ENCODE measurements at regions not wholly inside any gene's neighbourhood (a gene's known extent, or its start where the extent isn't known, plus 50 kb on each side); places are given as distances from the start of the nearest gene placed in this dataset.
"Not testable (repeated sequence)": the region's sequence is repeated elsewhere in the genome, so short reads cannot be mapped to it uniquely, and the experiment has no call there.

DNA sequence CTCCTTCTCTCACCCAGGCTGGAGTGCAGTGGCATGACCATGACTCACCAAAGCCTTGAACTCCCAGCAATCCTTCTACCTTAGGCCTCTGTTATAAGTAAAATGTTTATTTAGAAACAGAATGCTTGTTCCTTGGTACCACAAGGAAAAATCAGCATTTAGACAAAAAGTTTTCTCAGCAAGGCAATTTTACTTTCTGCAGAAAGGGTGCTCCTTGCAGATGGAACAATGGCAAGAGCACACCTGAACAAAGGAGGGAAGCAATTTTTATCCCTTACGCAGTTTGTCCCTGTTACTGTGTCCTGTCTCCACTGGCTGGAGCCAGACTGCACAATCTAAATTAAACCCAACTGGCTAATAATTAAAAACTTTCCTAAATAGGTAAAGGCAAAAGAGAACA is 146.4 kb upstream of the CDYL start:
- H2BK5ac ChIP-seq (ENCODE audit: low read length); H3K27me3 ChIP-seq (ENCODE audit: control insufficient read depth in 3 of 3, insufficient read depth in 3 of 3, low read depth in 1 of 3, low read length in 3 of 3); H3K4ac ChIP-seq (ENCODE audit: low read length); H3K27ac ChIP-seq (replicated peaks; ENCODE audit: low read length); H3K9me3 ChIP-seq (replicated peaks in 1 of 2; ENCODE audit: control insufficient read depth in 2 of 2, insufficient read depth in 1 of 2, low read depth in 1 of 2, low read length in 2 of 2); H3K9ac ChIP-seq (ENCODE audit: low read depth, low read length, poor library complexity); H3K4me3 ChIP-seq (ENCODE audit: low read length in 2 of 2); DNase-seq (ENCODE audit: low spot score); H3K14ac ChIP-seq (ENCODE audit: low read length); H3K23ac ChIP-seq (ENCODE audit: low read depth, low read length, poor library complexity); H2AFZ ChIP-seq (ENCODE audit: low read length); H3K79me1 ChIP-seq (ENCODE audit: low read depth, low read length); H2BK120ac ChIP-seq (ENCODE audit: low read depth, low read length); H4K91ac ChIP-seq (ENCODE audit: low read depth, low read length, poor library complexity); H3K36me3 ChIP-seq (replicated peaks in 1 of 2; ENCODE audit: control insufficient read depth in 2 of 2, insufficient read depth in 2 of 2, low read length in 2 of 2); H3K18ac ChIP-seq (ENCODE audit: low read length); H4K8ac ChIP-seq (ENCODE audit: low read depth, low read length); H2BK15ac ChIP-seq (ENCODE audit: low read length); H3K4me2 ChIP-seq (ENCODE audit: insufficient read depth, low read length, poor library complexity, severe bottlenecking); H2BK12ac ChIP-seq (ENCODE audit: low read length); H3K4me1 ChIP-seq (ENCODE audit: control insufficient read depth in 2 of 2, insufficient read depth in 1 of 2, low read depth in 1 of 2, low read length in 2 of 2); H2AK5ac ChIP-seq (ENCODE audit: low read depth, low read length): not testable (repeated sequence)
- no CpG with 5 or more reads among the region's 1 CpG for WGBS, 2 donors (ENCODE audit: extremely low coverage in 2 of 2, insufficient read length in 2 of 2, insufficient replicate concordance in 1 of 2)

DNA sequence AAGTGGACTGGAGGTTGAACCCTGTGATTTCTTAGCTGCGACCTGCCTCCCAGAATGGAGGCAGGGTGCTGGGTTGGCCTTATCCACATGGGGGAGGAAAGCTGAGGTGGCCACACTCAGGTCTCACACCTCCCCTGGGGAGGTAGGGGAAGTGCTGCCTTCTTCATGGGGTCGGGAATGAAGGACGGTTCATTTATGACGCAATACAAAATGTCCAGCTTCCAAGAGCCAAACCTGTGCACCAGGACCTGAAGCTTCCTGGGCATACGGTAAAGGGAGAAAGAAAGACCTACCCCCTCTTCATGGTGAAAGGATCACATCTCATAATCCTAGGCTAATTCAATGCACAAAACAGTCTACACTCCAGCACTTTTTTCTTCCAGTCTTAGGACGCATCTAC is 150.6 kb upstream of the CDYL start:
- Histone ChIP-seq H3K23ac (ENCODE audit: low read depth, low read length, poor library complexity) (no peak overlapping the region), H3K9ac (ENCODE audit: low read depth, low read length, poor library complexity) (no peak overlapping the region), H3K18ac (ENCODE audit: low read length) (no peak overlapping the region), H2AFZ (ENCODE audit: low read length) (no peak overlapping the region), H2BK15ac (ENCODE audit: low read length) (no peak overlapping the region), H3K27me3 (ENCODE audit: control insufficient read depth in 3 of 3, insufficient read depth in 3 of 3, low read depth in 1 of 3, low read length in 3 of 3) (no peaks in the 10 kb centered on the region), H3K4ac (ENCODE audit: low read length) (no peak overlapping the region), H3K4me2 (ENCODE audit: insufficient read depth, low read length, poor library complexity, severe bottlenecking) (no peak overlapping the region), H2BK120ac (ENCODE audit: low read depth, low read length) (no peak overlapping the region), H3K79me1 (ENCODE audit: low read depth, low read length) (no peaks in the 10 kb centered on the region), H3K14ac (ENCODE audit: low read length) (no peak overlapping the region), H2BK12ac (ENCODE audit: low read length) (no peak overlapping the region), H3K4me1 (ENCODE audit: control insufficient read depth in 2 of 2, insufficient read depth in 1 of 2, low read depth in 1 of 2, low read length in 2 of 2) (no peaks in the 10 kb centered on the region), H3K9me3 (replicated peaks in 1 of 2; ENCODE audit: control insufficient read depth in 2 of 2, insufficient read depth in 1 of 2, low read depth in 1 of 2, low read length in 2 of 2) (peaks cover 3 to 4% of the 10 kb centered on the region in 2 donors), H2AK5ac (ENCODE audit: low read depth, low read length) (no peak overlapping the region), H4K8ac (ENCODE audit: low read depth, low read length) (no peak overlapping the region), H3K27ac (replicated peaks; ENCODE audit: low read length) (no peak overlapping the region), H3K36me3 (replicated peaks in 1 of 2; ENCODE audit: control insufficient read depth in 2 of 2, insufficient read depth in 2 of 2, low read length in 2 of 2) (no peaks in the 10 kb centered on the region), H2BK5ac (ENCODE audit: low read length) (no peak overlapping the region), H4K91ac (ENCODE audit: low read depth, low read length, poor library complexity) (no peak overlapping the region), H3K4me3 (ENCODE audit: low read length in 2 of 2) (peak overlapping the region in 1 of 2 donors; percentile 0)
- no CpG with 5 or more reads among the region's 6 CpGs for WGBS, 2 donors (ENCODE audit: extremely low coverage in 2 of 2, insufficient read length in 2 of 2, insufficient replicate concordance in 1 of 2)
- DNase-seq (ENCODE audit: low spot score) = no peak

DNA sequence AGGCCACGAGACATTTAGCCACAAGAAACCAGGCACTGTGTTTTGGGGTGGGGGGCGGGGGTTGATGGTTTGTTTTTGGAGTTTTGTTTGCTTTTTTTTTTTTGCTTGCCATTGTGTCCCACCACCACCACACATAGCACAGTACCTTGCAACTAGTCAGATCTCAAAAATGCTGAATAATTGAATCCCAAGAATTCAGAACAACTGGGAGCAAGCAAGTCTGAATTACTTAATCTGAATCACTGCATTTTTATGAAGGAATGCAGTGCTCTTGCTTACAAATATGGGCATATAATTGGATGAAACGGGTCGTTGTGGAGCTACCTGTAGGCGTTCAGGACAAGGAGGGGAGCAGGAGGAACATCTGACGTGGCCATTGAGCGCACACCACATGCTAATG is 151.5 kb upstream of the CDYL start:
- no peaks in the 10 kb centered on the region for H3K36me3 ChIP-seq (replicated peaks in 1 of 2; ENCODE audit: control insufficient read depth in 2 of 2, insufficient read depth in 2 of 2, low read length in 2 of 2)
- no peak overlapping the region for H3K18ac ChIP-seq (ENCODE audit: low read length)
- no peaks in the 10 kb centered on the region for H3K4me1 ChIP-seq (ENCODE audit: control insufficient read depth in 2 of 2, insufficient read depth in 1 of 2, low read depth in 1 of 2, low read length in 2 of 2)
- H4K8ac ChIP-seq (ENCODE audit: low read depth, low read length) = no peak overlapping the region
- no peak overlapping the region for H2BK12ac ChIP-seq (ENCODE audit: low read length)
- peaks cover 3 to 4% of the 10 kb centered on the region in 2 donors for H3K9me3 ChIP-seq (replicated peaks in 1 of 2; ENCODE audit: control insufficient read depth in 2 of 2, insufficient read depth in 1 of 2, low read depth in 1 of 2, low read length in 2 of 2)
- H2AK5ac ChIP-seq (ENCODE audit: low read depth, low read length) = no peak overlapping the region
- H2BK120ac ChIP-seq (ENCODE audit: low read depth, low read length) = no peak overlapping the region
- no peak overlapping the region for H2BK5ac ChIP-seq (ENCODE audit: low read length)
- no peak overlapping the region for H3K4ac ChIP-seq (ENCODE audit: low read length)
- no peak overlapping the region for H3K4me3 ChIP-seq (ENCODE audit: low read length in 2 of 2)
- H3K27me3 ChIP-seq (ENCODE audit: control insufficient read depth in 3 of 3, insufficient read depth in 3 of 3, low read depth in 1 of 3, low read length in 3 of 3) = no peaks in the 10 kb centered on the region
- DNase-seq (ENCODE audit: low spot score) = no peak
- no peak overlapping the region for H3K9ac ChIP-seq (ENCODE audit: low read depth, low read length, poor library complexity)
- H2BK15ac ChIP-seq (ENCODE audit: low read length) = no peak overlapping the region
- WGBS, 2 donors (ENCODE audit: extremely low coverage in 2 of 2, insufficient read length in 2 of 2, insufficient replicate concordance in 1 of 2) = no CpG with 5 or more reads among the region's 7 CpGs
- no peak overlapping the region for H3K23ac ChIP-seq (ENCODE audit: low read depth, low read length, poor library complexity)
- no peaks in the 10 kb centered on the region for H3K79me1 ChIP-seq (ENCODE audit: low read depth, low read length)
- H4K91ac ChIP-seq (ENCODE audit: low read depth, low read length, poor library complexity) = no peak overlapping the region
- no peak overlapping the region for H2AFZ ChIP-seq (ENCODE audit: low read length)
- no peak overlapping the region for H3K14ac ChIP-seq (ENCODE audit: low read length)
- no peak overlapping the region for H3K27ac ChIP-seq (replicated peaks; ENCODE audit: low read length)
- H3K4me2 ChIP-seq (ENCODE audit: insufficient read depth, low read length, poor library complexity, severe bottlenecking) = no peak overlapping the region

DNA sequence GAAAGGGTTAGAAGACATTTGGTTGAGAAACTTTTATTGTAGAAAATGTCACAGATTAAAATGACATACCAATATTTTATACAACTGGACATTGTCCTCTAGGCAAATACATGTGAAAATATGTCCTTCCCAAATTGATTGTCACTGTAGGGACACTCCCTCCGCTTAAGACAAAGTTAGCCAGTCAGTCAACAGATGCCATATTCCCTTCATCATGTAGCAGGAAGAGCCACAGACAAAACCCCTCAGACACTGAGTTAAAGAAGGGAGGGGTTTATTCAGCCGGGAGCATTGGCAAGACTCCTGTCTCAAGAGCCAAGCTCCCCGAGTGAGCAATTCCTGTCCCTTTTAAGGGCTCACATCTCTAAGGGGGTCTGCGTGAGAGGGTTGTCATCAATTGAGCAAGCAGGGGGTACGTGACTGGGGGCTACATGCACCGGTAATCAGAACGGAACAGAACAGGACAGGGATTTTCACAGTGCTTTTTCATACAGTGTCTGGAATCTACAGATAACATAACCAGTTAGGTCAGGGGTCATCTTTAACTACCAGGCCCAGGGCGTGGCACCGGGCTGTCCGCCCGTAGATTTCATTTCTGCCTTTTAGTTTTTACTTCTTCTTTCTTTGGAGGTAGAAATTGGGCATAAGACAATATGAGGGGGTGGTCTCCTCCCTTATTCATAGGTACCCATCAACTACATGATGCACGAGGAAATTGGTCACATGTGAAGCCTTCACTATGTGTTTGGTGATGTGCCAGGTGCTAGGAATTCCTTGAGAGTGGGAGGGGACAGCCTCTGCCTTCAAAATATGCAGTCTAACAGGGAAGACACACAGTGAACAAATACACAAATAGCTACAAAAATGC is 155.7 kb upstream of the CDYL start:
- no peaks in the 10 kb centered on the region for H3K27me3 ChIP-seq (ENCODE audit: control insufficient read depth in 3 of 3, insufficient read depth in 3 of 3, low read depth in 1 of 3, low read length in 3 of 3)
- H3K4me2 ChIP-seq (ENCODE audit: insufficient read depth, low read length, poor library complexity, severe bottlenecking) = no peak overlapping the region
- no peaks in the 10 kb centered on the region for H3K36me3 ChIP-seq (replicated peaks in 1 of 2; ENCODE audit: control insufficient read depth in 2 of 2, insufficient read depth in 2 of 2, low read length in 2 of 2)
- no peak overlapping the region for H4K8ac ChIP-seq (ENCODE audit: low read depth, low read length)
- no peak overlapping the region for H2BK12ac ChIP-seq (ENCODE audit: low read length)
- no peak overlapping the region for H3K9ac ChIP-seq (ENCODE audit: low read depth, low read length, poor library complexity)
- H3K23ac ChIP-seq (ENCODE audit: low read depth, low read length, poor library complexity) = no peak overlapping the region
- no CpG with 5 or more reads among the region's 12 CpGs for WGBS, 2 donors (ENCODE audit: extremely low coverage in 2 of 2, insufficient read length in 2 of 2, insufficient replicate concordance in 1 of 2)
- H2AK5ac ChIP-seq (ENCODE audit: low read depth, low read length) = no peak overlapping the region
- no peak overlapping the region for H2BK120ac ChIP-seq (ENCODE audit: low read depth, low read length)
- H3K27ac ChIP-seq (replicated peaks; ENCODE audit: low read length) = no peak overlapping the region
- no peak overlapping the region for H2AFZ ChIP-seq (ENCODE audit: low read length)
- DNase-seq (ENCODE audit: low spot score) = no peak
- H2BK15ac ChIP-seq (ENCODE audit: low read length) = no peak overlapping the region
- no peak overlapping the region for H3K4me3 ChIP-seq (ENCODE audit: low read length in 2 of 2)
- no peak overlapping the region for H4K91ac ChIP-seq (ENCODE audit: low read depth, low read length, poor library complexity)
- no peaks in the 10 kb centered on the region for H3K79me1 ChIP-seq (ENCODE audit: low read depth, low read length)
- H2BK5ac ChIP-seq (ENCODE audit: low read length) = no peak overlapping the region
- no peaks in the 10 kb centered on the region for H3K4me1 ChIP-seq (ENCODE audit: control insufficient read depth in 2 of 2, insufficient read depth in 1 of 2, low read depth in 1 of 2, low read length in 2 of 2)
- H3K18ac ChIP-seq (ENCODE audit: low read length) = no peak overlapping the region
- H3K9me3 ChIP-seq (replicated peaks in 1 of 2; ENCODE audit: control insufficient read depth in 2 of 2, insufficient read depth in 1 of 2, low read depth in 1 of 2, low read length in 2 of 2) = no peaks in the 10 kb centered on the region
- H3K14ac ChIP-seq (ENCODE audit: low read length) = no peak overlapping the region
- H3K4ac ChIP-seq (ENCODE audit: low read length) = no peak overlapping the region

Data from neuronal stem cell (in vitro differentiated cells).